NCI-H1694 (cell line): ENCODE measurements at regions not wholly inside any gene's neighbourhood (a gene's known extent, or its start where the extent isn't known, plus 50 kb on each side); places are given as distances from the start of the nearest gene placed in this dataset.
A peak's percentile ranks its signal among the peaks of the same experiment; 100 is the strongest.

Experiments
- DNase-seq: peaks from one replicate; lab custom pipeline; 2025; lab: John Stamatoyannopoulos, UW

DNA sequence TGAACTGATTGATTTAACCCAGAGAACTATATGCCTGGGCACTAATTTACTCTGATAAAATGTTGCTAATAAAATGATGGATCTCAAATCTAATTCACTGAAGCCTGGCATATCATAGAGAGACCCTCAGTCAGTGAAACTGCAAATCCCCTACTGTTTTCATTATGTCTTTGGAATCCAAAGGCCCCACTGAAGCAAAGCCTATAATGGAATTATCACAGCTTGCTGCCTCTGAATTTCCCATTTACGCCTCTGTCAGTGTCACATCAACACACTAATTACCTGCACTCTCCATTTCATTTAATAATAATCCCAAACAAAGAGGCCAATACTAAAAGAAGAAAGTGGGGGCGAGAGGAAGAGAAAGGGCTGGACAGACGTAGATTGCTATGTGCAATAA lies 470.9 kb downstream of the MBD2 start:
- DNase-seq = no peak

- DNase-seq = no peak
These were observed 471.6 kb downstream of the MBD2 start for GRCh38 chr18:53752781-53753367.

GRCh38 chr18:53749766-53750165 lies 474.7 kb downstream of the MBD2 start:
- DNase-seq = no peak

- no peak for DNase-seq
These were observed 476.8 kb downstream of the MBD2 start for GRCh38 chr18:53747663-53748160.

DNA sequence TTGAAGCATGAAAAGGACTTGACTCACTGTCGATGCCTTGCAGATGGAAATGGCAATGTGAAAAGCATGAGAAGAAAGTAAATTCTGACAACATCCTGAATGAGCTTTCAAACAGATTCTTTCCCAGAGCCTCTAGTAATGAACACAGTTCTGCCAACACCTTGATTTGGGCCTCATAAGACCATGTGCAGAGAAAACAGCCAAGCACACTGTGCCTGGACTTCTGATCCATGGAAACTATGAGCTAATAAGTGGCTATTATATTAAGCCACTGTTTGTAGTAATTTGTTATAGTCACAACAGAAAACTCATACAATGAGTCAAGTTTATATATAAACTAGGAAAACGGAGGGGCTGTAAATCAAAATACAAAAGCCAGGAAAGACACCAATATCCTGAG lies 477.3 kb downstream of the MBD2 start:
- no peak for DNase-seq

GRCh38 chr18:53745986-53746385 lies 478.5 kb downstream of the MBD2 start:
- no peak for DNase-seq

GRCh38 chr18:53745224-53745967 lies 479.1 kb downstream of the MBD2 start:
- no peak for DNase-seq

GRCh38 chr18:53739700-53740099 lies 484.8 kb downstream of the MBD2 start:
- no peak for DNase-seq

- DNase-seq = no peak
These were observed 488.9 kb downstream of the MBD2 start for GRCh38 chr18:53735526-53735925.

DNA sequence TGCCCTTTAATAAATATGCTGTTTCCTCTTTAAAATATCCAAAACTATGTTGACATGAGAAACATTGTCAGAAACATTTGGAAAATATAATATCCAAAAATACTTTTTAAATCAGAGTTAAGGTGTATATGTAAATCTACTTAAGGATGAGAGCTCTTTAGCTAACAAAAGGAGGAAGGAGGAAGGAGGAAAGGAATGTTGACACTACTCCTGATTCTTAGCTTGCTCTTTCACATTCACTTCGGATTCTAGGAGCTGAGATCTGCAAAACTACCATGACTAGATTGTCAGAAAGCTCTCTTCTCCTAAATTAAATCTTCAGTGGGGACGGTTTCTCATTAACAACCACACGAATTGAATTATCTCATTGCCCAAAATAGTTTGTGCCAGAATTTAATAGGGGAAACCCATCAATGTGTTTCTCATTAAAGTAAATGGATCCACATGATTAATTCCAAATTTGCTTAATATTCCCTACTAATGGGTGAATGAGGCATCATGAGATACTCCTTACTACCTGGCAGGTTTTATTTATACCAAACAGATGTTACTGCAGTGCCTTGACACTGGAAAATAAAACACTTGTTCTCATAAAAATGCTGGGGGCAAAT lies 509.1 kb downstream of the MBD2 start:
- no peak for DNase-seq

- no peak for DNase-seq
These were observed 514.4 kb downstream of the MBD2 start for GRCh38 chr18:53710080-53710479.

GRCh38 chr18:53702480-53702879 lies 522.0 kb downstream of the MBD2 start:
- DNase-seq = no peak

GRCh38 chr18:53701697-53702096 lies 522.8 kb downstream of the MBD2 start:
- no peak for DNase-seq

GRCh38 chr18:53698907-53699306 lies 525.6 kb downstream of the MBD2 start:
- peak; percentile 67 for DNase-seq

- DNase-seq = no peak
These were observed 534.6 kb downstream of the MBD2 start for GRCh38 chr18:53689886-53690285.

GRCh38 chr18:53686965-53687364 lies 537.5 kb downstream of the MBD2 start:
- DNase-seq = no peak

- no peak for DNase-seq
These were observed 541.7 kb downstream of the MBD2 start for GRCh38 chr18:53682796-53683195.

DNA sequence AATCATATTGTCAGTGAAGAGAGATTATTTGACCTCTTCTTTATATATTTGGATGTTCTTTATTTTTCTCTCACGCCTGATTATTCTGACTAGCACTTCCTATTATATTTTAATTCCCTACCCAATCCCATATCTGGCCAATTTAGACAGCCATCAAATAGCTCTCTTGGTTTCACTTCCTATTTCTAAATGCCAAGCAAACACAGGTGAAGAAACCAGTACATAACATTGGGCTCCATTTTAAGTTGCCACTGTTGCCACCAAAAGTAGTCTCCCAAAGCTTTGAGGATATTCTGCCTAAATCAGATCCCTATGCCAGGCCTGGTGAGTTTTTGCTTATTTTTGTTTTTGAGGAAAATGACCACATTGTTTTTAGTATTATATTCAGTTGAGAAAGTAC lies 547.0 kb downstream of the MBD2 start:
- DNase-seq = no peak

GRCh38 chr18:53665701-53666100 lies 558.8 kb downstream of the MBD2 start:
- no peak for DNase-seq

GRCh38 chr18:53664575-53664974 lies 559.9 kb downstream of the MBD2 start:
- DNase-seq = no peak

GRCh38 chr18:53660306-53660705 lies 564.2 kb downstream of the MBD2 start:
- DNase-seq = no peak

GRCh38 chr18:53657257-53657656 lies 567.2 kb downstream of the MBD2 start:
- DNase-seq = no peak

DNA sequence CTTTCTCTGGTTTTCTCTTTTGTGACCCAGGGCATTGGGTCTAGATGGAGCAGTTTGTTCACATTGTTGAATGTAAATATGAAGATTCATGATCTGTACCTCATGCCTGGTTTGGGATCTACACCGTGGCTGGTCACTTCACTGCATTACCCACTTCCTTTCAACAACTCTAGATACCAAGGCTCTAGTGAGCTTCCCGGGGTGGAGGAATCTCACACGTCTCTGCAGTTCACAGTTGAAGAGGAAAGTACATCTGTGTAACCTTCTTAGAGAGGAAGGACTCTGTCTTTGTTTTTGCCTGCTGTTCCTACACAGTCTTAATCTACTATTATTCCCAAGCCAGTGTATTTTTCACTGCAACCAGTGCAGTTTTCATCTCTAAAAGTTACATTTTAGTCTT lies 574.8 kb downstream of the MBD2 start:
- no peak for DNase-seq
